EH (cell line): ENCODE measurements at regions not wholly inside any gene's neighbourhood (a gene's known extent, or its start where the extent isn't known, plus 50 kb on each side); places are given as distances from the start of the nearest gene placed in this dataset.
A peak's percentile ranks its signal among the peaks of the same experiment; 100 is the strongest.
"Not testable (repeated sequence)": the region's sequence is repeated elsewhere in the genome, so short reads cannot be mapped to it uniquely, and the experiment has no call there.

Source experiments
- DNase-seq: peaks from one replicate; pipeline ENCODE4 v3.0.0-alpha.2; 2015; ENCODE audit warnings: low read depth

DNA sequence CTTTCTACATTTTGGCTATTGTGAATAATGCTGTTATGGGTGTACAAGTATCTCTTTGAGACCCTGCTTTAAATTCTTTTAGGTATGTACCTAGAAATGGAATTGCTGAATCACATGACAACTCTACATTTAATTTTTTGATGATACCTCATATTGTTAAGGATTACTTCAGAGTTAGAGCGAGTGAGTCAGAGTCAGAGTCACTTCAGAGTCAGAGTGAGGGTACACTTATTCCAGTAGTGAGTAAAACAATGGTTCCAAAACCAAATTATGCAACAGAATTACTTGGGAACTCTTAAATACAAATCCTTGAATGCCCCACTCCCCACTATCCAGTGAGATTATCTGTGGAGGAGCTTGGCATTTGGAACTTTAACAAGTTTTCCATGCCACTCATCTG, 50.3 kb upstream of the SNRK start:
- no peak for DNase-seq

DNA sequence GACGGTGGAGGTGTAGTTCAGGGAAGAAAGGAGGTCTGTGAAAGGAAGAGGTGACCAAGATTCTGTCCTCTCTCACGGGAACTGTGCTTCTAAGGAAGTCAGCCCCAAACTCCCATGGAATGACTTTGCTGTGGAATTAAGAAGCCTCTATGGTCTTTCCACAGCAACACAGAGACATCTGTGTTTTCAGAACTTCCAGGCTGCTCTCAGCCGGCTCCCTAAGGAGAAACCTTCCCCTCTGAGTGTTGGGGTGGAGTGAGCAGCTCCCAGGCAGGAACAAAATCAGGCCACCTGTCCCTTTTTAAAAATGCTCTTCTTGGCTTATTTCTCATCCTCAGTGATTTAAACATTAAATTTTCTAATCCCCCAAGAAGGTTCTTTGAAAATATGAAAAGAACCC, 53.3 kb upstream of the SNRK start:
- DNase-seq = no peak

DNA sequence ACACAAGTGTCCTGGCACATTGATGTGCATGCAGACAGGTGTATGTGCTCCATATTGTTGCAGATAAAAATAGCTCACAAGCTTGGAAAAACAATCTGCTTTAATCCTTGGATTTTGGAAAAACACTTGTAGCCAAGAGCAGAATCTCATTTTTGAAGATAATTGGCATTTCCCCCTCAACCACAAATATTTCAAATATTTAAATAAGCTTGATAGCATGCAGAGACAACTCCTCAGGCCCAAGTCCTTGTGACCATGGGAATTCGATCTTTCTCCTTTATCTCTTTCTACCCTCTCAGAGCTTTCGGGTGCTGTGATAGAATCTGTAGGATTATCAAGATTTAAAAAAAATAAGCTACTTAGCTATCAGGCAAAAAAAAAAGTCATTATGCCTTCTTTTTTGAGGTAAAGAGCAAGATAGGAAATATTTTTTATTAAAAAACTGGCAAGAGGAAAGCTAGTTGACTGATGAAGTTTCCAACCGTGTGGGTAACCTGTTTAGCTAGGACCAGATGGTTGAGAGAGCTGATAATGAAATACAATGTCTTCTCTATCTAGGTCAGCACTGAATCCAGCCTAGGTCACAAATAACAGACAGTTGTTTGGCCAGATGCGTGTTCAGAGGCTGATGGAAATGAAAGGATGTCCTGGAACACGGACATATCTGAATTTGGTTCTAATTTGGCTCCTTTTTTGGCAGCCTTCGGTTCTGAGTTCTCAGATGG, 54.9 kb upstream of the SNRK start:
- peak; percentile 88 for DNase-seq

DNA sequence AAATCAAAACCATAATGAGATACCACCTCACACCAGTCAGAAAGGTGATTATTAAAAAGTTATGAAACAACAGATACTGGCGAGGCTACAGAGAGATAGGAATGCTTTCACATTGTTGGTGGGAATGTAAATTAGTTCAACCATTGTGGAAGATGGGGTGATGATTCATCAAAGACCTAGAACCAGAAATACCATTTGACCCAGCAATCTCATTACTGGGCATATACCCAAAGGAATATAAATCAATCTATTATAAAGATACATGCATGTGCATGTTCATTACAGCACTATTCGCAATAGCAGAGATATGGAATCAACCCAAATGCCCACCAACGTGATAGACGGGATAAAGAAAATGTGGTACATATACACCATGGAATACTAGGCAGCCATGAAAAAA, 56.5 kb upstream of the SNRK start:
- peak; percentile 54 for DNase-seq

DNA sequence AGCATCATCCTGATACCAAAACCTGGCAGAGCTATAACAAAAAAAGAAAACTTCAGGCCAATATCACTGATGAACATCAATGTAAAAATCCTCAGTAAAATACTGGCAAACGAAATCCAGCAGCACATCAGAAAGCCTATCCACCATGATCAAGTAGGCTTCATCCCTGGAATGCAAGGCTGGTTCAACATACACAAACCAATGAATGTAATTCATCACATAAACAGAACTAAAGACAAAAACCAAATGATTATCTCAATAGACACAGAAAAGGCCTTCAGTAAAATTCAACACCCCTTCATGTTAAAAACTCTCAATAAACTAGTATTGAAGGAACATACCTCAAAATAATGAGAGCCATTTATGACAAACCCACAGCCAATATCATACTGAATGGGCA, 58.7 kb upstream of the SNRK start:
- DNase-seq = not testable (repeated sequence)

DNA sequence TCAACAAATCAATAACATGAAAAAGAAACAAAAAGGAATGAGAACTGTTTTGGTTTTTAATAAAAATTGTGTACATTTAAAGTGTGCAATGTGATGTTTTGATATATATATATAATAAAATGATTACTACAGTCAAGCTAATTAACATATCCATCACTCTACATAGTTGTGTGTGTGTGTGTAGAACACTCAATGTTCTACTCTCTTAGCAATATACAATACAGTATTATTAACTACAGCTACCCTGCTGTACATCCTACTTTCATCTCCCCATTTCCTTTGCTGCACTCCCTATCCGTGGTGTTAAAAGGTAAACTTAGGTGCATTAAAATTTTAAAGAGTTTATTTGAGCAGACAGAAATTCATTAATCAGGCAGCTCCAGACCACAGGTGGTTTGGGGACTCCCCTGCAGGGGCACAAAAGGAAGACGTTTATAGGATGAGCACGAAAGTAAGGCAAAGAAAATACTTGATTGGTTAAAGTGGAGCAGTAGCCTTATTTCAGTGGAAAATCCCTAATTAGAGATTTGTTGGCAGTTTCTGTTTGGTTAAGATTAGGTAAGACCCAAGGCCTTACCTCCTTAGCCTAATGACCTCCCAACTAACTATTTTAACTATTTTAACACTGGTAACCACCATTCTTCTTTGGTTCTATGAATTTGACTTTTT, 61.8 kb upstream of the SNRK start:
- no peak for DNase-seq

DNA sequence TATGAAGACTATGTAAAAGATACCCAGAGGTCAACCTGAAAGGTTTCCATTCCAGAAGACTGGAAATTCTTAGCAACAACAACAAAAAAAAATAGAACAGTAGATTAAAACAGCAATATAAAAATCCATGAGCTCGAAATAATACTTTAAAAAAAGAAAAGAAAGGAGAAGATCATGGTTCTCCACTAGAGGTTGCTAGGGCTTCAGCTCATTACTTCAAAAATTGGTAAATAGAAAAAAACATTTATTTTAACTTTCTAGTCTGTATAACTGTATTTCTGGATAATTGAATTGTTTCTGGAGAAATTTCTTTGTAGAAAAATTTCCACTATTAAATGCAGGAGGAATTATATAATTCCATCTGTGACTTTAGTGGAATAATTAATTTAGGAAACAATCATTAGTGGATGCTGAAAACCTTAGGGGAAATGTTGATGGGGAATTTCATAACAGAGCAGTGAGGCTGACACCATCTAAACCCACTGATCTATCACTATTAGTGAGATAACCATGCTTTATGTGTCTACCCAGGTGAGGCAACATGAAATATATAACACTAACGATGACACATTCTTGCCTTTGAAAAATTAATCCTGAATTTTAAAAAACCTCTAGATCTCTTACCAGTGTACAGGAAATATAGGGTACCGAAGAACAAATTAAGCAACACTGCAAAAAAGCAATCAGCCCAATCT, 62.5 kb upstream of the SNRK start:
- DNase-seq = no peak

DNA sequence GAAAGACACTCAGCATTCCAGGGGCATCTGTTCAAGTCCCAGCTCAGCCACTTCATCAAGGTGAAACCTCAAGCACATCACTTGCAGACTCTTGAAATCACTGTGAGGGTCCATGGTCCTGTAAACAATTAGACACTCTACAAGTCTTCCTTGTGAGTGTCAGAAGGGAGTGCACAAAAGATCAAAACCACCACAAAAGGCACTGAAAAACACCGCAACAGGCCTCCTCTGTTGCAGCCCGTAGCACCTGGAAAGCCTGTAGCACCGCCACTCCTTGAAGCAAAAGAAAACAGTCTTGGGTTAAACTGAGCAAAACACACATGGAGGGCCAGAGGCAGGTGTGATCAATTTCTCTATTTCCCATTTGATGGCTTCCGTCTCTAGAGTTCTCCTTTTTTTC, 63.8 kb upstream of the SNRK start:
- no peak for DNase-seq

DNA sequence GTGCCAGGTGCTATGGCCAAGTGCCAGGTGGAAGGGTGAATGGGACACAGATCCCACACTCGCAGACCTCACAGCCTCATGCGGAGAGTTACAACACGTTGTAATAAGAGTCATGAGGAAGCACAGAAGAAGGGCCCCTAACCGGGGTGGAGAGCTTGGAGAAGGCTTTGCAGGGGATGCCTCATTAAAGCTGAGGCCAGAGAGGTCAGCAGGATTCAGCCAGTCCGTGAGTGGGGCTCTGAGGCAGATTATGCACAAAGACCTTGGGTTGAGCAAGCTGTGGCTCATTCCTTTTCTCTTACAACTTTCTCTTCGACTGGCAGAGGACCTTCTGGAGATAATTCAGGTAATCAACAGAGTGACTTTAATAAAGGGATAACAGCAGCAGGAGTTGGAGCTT, 65.3 kb upstream of the SNRK start:
- DNase-seq = no peak

DNA sequence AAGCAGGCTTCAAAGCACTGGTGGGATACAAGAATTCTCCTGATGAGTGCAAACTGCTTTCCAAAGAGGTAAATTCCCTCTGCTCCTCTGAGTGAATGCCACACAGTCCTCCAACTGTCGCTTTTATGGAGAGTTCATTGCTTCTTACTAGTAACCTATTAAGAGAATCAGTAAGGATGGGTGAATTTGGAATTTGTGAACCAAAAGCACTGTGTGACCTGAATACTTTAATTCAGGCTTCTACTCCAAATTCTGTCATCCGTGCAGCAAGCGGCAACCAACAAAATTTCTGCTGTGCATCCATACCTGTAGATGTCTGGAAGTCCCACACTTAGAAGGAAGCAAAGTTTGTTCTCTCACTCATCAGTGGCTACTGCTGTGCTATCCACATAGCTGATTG, 66.7 kb upstream of the SNRK start:
- no peak for DNase-seq

DNA sequence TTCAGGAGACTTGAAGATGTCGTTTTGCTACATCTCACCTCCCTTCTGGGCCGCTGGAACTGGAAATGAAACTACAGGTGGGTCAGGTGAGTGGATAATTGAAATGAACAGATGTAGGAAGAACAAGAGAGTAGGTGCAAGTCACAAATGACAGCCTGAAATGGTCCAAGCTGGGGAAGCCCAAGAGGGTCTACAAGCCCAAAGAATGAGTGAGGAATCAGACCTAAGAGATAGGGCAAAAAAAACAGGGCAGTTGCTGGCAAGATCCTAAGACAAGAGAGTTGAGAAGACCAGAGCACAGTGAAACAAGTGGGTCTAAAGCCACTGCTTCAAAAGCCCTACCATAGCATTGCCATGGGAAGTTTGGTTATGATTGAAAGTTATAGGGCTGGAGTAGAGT, 67.4 kb upstream of the SNRK start:
- no peak for DNase-seq

DNA sequence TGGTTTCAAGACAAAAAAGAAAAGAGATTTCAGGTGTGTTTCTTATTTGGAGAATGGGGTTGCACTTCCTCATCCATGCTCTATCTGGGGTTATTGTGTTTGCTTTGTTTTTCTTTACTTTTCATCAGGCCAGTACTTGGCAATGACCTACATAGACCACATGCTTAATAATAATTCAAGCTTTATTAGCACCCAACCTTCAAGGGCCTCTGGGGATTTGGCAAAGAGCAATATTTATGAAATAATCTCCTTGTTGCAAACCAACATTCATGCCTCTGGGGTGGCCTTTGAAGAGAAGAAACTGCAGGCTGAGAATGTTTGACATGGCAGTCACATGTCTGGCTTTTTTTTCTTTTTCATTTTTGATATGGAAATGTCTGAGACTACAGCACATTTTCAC, 68.2 kb upstream of the SNRK start:
- DNase-seq = no peak

DNA sequence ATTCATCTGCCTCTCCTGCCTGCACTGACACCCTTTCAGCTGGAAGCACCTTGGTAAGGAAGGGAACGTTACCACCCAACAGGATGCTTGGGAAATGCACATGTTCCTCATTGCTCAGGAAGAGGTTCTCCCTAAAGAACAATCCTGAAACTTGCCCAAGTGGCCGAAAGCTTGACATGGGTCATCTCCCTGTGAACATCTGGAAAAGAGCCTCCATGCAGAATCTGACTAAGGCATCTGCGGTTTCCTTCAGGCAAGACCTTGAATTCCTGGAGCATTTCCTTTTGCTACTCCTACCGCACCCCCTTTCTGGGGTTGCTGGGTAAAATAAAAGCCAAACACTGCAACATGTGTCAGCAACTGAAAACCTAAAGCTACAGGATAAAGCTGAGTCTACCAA, 68.7 kb upstream of the SNRK start:
- peak; percentile 85 for DNase-seq

DNA sequence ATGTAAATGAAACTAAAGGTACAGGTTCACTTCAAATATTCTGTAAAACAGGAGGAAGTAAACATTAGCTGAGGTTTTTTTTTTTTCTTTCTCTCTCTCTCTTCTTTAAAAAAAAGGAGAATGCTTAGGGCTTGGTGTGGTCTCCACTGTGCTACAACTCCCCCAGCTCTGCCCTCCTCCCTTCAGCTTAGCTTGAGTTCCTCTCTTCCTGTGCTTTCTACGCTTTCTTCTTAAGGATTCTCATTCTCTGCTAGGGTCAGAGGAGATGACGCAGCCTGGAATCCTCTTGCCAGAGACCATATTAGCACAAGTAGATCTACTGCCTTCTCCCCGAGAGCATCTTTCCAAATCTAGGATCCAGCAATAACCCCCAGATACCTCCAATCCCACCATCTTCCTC, 69.1 kb upstream of the SNRK start:
- DNase-seq = no peak

DNA sequence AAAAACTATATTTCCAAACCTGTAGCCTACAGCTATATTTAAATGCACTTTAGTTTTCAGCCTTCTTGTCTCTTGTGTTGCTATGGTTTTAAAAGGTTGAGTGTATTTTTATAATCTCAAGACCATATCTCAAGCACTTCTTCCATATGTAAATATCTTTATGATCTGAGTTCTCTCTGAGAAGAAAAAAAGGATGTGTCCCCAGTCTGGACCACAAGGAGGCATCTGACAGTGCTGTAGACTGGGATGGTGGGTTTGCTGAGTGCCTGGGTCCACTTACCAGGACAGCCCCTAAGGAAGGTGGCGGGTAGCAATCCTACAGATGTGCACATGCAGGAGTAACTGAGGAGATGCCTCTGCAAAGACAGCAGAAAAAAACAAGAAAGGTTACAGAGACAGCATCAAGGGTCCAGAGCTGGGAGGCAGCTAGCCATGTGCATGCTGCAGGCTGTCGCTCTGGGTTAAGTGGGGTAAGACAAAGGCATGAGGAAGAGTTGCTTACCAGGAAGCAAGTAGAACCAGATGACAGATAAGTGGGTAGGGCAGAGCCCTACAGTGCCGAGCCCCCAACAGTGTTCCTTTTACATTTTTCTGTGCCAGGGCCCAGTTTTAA, 70.6 kb upstream of the SNRK start:
- DNase-seq = no peak

DNA sequence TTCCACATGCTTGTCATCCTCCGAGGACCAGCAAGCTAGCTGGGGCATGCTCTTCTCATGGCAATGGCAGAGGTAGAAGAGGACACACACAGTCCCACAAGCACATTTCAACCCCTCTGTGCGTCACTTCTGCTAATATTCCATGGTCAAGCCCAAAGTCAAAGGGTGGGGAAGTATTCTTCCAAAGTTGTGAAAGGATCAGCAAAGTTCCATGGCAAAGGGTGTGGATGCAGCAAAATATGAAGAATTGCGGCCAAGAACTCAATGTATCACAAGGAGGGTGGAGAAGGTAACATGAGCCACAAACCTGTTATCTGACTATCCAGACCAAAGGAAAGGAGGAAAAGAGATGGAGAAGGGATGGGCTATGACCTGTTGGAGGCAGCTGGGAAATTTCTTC, 71.2 kb upstream of the SNRK start:
- no peak for DNase-seq

DNA sequence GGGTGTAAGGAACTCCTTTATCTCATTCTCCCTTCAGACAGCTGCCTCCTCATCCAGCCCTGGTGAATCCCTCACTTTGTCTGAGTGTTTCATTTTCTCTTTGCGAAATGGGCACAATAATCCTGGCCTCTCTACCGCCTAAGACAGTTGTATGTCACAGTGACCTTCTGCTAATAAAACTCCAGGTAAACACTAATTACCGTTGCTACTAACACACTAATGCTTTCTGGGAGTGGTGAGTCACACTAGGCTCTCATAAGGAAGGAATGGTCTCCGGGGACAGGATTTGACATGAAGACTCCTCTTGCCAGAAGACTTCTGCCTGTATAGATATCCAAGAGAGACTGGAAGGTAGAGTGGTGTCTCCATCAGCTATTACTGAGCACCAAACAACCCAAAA, 71.7 kb upstream of the SNRK start:
- DNase-seq = peak; percentile 66

DNA sequence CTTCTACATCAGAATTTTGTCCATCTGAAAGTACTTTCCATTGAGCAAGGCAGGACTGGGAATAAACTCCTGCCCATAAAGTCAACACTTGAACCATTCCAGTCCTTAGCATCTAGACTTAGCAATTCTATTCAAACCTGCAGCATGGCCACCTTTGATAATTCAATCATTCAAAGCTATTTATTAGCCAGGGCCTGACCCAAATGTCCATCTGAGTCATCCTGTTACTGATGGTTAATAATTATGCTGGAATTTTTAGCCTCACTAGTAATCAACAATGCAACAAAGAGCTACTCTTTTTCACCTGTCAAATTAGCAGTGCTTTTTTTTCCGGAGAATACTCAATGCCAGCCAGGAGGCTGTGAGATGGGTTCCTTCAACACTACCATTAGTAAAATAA, 72.7 kb upstream of the SNRK start:
- DNase-seq = no peak

DNA sequence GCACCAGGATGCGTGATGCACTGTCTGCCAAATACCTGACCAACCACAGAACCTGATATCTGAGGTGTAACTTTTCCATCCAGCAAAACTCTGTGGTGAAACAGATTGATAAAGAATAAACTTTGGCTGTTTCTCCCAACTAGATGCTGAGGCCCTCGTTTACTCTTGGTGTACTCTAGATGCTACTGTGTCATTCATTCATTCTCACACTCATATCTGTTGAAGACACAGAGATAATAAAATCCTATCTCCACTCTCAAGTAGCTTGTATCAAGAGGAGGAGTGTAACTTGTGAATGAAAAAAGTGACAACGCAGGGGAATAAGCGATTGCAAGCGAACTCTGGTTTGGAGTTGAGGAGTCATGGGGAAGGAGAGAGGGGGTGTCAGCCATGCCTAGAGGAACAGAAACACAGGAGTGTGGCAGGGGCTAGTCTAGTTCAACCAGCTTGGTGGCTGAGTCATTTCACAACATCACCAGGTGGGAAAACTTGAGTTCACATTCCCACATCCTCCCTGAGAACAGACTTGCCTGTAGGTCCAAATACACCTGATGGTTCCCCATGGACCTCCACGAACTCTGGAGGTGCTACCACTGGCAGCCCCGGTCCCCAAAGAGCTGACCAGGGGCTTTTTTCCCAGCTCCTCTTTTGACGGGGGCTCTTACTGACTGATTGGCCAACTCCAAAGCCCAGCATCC, 73.3 kb upstream of the SNRK start:
- DNase-seq = no peak

DNA sequence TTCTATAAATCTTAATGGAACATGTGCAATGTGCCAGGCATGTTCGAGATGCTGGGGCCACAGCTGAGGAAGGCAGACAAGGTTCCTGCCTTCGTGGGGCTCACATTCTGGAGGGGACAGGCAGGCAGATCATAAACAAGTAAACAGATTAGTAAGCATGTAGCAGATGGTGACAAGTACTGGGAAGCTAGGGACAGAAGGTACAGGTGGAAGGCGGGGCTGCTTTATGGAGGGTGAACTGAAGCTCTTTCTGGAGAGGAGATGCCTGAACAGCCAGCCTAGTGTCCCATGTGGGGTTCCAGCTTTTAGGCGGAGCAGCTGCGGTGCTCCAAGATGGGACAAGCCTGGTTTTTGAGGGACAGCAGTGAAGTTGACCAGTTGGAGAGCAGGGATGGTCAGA, 74.7 kb upstream of the SNRK start:
- DNase-seq = no peak

DNA sequence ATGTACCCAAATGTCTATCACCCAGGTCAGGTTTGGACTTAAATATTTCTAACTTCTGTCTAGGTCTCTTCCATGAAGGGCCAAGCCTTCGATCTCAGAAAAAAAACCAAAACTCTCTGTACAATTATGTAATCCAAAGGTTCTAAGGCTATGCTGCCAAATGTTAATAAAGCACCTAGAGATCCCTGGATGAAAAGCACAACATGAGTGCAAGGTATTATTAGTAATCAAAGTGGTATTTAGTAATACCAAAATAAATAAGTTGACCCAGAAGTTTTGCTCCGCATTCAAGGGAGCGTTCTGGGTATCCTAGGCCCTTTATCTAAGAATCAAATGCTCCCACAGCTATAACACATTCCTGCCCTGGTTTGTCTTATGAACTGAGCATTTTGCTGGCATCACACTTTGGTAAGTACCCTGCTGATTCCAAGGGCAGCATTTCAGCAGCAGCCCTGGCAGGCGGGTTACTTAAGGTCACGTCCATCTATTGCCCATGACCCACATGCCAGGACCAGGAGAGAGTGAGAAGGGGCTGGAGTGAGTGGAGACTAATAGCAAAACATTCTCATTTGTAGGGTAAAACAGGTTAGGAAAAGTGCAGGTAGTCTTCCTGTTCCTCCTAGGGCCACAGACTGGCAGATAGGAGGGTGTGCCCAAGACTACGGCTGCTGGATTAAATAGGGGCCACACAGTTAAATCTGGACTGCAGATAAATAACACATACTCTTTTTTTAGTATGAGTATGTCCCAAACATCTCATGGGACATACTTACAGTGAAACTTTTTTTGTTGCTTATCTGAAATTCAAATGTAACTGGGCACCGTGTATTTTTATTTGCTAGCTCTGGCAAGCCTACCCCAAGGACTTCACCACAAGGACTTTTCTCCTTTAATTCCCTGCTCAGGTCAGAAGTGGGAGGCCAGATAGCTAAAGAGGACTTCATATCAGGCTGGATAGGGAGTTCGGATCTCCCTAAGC, 76.0 kb upstream of the SNRK start:
- DNase-seq = no peak
